ENCODE measurements at regions not wholly inside any gene's neighbourhood (a gene's known extent, or its start where the extent isn't known, plus 50 kb on each side); places are given as distances from the start of the nearest gene placed in this dataset.
A peak's percentile ranks its signal among the peaks of the same experiment; 100 is the strongest.

DNA sequence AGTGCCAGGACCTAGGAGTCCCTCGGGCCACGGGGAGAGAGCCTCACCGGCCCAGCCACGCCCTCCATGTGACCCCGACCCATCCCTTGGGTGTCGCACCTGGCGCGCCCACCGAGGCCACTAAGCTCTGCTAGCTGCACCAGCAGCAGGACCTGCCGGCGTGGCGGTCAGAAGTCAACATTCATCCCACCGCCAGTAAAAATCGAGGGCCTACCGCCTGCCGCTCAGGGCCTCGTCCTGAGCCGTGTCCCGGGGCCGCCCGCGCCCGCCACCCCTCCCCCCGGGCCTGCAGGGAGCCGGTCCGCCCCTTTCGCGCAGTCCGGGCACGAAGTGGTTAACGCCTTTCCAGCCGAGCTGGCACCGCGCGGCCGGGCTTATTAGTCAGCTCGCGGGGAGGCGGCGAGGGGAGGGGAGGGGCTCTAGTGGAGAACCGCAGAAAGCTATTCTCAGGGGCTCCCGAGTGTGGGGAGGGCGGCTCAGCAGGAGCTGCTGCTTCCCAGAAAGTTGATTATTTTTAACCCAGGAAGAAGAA is 124.4 kb downstream of the C9orf50 start:
- H3K27ac Mint-ChIP-seq: peak overlapping the region; percentile 83 to 90
- peak overlapping the region; percentile 91 for H3K4me3 Mint-ChIP-seq
- DNase-seq (ENCODE audit: low spot score): peak; percentile 90
- no peaks in the 10 kb centered on the region for H3K36me3 Mint-ChIP-seq
- peak; percentile 82 to 86 for ATAC-seq
- peaks cover 6 to 14% of the 10 kb centered on the region in 2 donors for H3K4me1 Mint-ChIP-seq (ENCODE audit: low read depth in 2 of 2)
- H3K27me3 Mint-ChIP-seq: no peaks in the 10 kb centered on the region
- H3K9me3 Mint-ChIP-seq: no peaks in the 10 kb centered on the region

DNA sequence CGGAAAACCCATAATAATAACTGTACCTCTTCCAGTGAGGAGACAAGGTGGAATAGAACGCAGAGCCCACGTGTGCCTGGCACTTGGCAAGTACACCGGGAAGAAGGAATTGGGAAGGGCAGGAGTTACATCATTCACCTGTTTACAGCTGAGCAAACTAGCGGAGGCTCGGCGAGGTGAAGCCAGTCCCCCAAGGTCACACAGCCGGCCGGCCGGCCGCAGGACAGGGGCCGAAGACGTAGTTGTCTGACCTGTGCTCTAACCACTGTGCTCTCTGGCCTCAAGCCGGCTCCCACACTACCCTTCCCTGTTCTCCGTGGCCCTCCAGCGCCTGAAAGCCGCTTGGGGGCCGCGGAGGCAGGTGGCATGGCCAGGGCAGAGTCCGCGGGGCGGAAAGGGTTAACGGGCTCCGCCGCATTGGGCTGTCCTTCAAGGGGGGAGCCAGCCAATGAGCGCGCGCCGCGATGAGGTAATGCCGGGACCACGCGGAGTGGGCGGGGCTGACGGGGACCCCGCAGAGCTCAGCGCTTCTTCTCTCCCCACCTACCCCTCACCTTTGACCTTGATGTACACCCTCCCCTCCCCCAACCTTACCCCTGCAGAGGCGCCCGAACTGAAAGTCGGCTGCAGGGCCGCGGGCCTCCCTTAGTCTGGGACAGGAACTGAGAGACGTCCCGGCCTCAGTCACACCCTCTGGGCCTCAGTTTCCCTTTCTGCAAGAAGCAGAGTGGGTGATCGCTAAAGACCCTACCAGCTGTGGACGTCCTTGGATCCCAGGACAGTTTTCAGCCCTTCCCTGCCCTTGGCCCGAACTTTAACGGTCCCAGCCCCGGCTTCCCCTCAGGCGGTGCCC is 125.1 kb downstream of the C9orf50 start:
- H3K4me3 Mint-ChIP-seq: peak overlapping the region; percentile 91
- peak; percentile 90 to 92 for ATAC-seq
- peaks cover 12 to 14% of the 10 kb centered on the region in 2 donors for H3K4me1 Mint-ChIP-seq (ENCODE audit: low read depth in 2 of 2)
- no peaks in the 10 kb centered on the region for H3K27me3 Mint-ChIP-seq
- peak overlapping the region; percentile 83 to 90 for H3K27ac Mint-ChIP-seq
- no peaks in the 10 kb centered on the region for H3K36me3 Mint-ChIP-seq
- DNase-seq (ENCODE audit: low spot score): peak; percentile 89
- no peaks in the 10 kb centered on the region for H3K9me3 Mint-ChIP-seq

DNA sequence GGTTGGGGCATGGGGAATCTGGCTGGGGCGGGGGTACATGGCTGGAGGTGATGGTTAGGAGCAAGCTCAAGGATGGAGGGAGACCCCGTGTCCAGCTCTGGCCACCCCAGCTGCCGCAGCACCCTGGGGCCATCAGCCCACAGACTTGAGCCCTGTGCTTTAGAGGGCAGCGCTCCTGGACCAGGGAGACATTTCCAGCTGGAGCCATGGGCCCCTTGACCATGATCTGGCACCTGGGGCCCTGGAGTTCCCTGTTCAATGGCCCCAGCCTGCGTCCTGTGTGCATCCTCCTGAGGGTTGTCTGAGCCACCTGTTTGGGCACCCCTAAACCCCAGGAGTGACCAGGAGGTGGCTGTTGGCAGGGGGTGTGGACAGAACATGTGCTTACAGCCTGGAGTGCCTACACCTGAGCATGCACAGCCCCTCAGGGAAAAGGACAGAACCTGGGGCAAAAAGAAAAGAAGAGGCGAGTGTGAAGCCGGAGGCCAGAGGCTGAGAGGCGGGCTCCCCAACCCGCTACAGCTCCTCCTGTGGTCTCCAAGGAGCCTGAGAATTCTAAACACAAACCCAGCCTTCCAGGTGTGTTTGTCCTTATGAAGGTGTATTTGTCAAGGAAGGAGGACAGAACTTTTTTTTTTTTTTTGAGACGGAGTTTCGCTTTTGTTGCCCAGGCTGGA is 126.7 kb downstream of the C9orf50 start:
- Mint-ChIP-seq H3K4me1 (ENCODE audit: low read depth in 2 of 2) (peaks cover 21 to 22% of the 10 kb centered on the region in 2 donors), H3K36me3 (no peaks in the 10 kb centered on the region), H3K9me3 (no peaks in the 10 kb centered on the region), H3K27me3 (no peaks in the 10 kb centered on the region), H3K4me3 (no peak overlapping the region), H3K27ac (no peak overlapping the region)
- no peak for DNase-seq (ENCODE audit: low spot score)
- ATAC-seq: no peak

DNA sequence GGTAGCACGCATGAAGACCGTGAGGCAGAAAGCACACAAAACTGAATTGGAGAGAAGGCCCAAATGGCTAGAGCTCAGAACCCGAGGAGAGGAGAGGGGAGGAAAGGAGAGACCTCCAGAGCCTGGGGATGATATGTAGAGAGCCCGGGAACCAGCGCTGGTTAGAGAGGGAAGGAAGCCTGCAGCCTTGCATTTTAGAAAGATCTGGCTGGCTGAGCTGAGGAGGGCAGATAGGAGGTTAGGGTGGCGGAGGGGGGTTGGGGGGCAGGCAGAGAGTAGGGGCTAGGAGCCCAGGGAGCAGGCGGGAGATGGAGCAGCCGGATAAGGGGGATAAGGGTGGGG is 127.2 kb downstream of the C9orf50 start:
- Mint-ChIP-seq H3K27ac (peak overlapping the region in 1 of 2 donors; percentile 26), H3K4me1 (ENCODE audit: low read depth in 2 of 2) (peaks cover 26 to 27% of the 10 kb centered on the region in 2 donors), H3K9me3 (no peaks in the 10 kb centered on the region), H3K27me3 (no peaks in the 10 kb centered on the region), H3K4me3 (no peak overlapping the region), H3K36me3 (no peaks in the 10 kb centered on the region)
- DNase-seq (ENCODE audit: low spot score): no peak
- ATAC-seq: no peak

DNA sequence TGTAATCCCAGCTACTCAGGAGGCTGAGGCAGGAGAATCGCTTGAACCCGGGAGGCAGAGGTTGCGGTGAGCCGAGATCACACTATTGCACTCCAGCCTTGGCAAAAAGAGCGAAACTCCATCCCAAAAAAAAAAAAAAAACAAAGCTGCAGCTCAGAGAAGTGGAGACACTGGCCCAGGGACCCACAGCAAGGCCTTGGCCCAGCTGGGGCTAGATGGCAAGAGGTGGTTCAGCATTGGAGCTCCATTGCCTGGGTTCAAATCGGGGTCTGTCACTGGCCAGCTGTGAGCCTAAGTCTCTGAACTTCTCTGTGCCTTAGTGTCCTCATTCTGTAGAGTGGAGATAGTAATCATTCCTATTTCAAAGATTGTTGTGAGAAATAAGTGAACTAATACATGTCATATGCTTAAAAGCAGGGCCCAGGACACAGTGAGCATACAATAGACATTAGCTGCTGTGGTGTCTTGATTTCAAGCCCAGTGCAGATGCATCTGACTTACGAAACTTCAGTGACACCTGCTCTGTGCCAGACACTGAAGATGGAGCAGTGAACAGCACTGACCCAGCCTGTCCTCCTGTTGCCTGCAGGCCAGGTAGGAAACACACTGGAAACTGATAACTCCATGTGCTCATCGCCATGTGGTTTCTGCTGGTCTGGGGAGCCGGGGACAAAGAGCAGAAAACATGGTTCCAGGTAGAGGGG is 127.7 kb downstream of the C9orf50 start:
- Mint-ChIP-seq H3K36me3 (no peaks in the 10 kb centered on the region), H3K27me3 (no peaks in the 10 kb centered on the region), H3K4me3 (no peak overlapping the region), H3K4me1 (ENCODE audit: low read depth in 2 of 2) (peaks cover 26 to 27% of the 10 kb centered on the region in 2 donors), H3K9me3 (no peaks in the 10 kb centered on the region), H3K27ac (peak overlapping the region in 1 of 2 donors; percentile 26)
- ATAC-seq (no peak), DNase-seq (ENCODE audit: low spot score) (no peak)

DNA sequence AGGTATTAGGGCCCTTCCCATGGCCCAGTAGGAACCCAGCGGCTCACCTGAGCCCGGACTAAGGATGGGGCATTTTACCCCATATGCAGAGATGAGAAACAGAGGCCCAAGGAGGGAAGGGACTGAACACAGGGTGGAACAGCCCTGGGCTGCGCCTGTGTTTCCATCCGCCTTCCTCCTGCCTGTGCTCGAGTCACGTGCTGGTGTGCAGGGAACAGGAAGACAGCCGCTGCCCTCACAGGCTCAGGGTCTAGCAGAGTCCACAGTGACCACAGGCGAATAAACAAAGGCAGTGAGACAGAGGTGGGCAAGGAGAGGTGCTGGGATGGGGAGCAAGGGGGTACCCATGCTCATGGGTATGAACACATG is 129.4 kb downstream of the C9orf50 start:
- Mint-ChIP-seq H3K4me3 (no peak overlapping the region), H3K36me3 (no peaks in the 10 kb centered on the region), H3K27ac (peak overlapping the region in 1 of 2 donors; percentile 63), H3K9me3 (no peaks in the 10 kb centered on the region), H3K4me1 (ENCODE audit: low read depth in 2 of 2) (peaks cover 25 to 33% of the 10 kb centered on the region in 2 donors), H3K27me3 (no peaks in the 10 kb centered on the region)
- ATAC-seq: no peak
- DNase-seq (ENCODE audit: low spot score): no peak

DNA sequence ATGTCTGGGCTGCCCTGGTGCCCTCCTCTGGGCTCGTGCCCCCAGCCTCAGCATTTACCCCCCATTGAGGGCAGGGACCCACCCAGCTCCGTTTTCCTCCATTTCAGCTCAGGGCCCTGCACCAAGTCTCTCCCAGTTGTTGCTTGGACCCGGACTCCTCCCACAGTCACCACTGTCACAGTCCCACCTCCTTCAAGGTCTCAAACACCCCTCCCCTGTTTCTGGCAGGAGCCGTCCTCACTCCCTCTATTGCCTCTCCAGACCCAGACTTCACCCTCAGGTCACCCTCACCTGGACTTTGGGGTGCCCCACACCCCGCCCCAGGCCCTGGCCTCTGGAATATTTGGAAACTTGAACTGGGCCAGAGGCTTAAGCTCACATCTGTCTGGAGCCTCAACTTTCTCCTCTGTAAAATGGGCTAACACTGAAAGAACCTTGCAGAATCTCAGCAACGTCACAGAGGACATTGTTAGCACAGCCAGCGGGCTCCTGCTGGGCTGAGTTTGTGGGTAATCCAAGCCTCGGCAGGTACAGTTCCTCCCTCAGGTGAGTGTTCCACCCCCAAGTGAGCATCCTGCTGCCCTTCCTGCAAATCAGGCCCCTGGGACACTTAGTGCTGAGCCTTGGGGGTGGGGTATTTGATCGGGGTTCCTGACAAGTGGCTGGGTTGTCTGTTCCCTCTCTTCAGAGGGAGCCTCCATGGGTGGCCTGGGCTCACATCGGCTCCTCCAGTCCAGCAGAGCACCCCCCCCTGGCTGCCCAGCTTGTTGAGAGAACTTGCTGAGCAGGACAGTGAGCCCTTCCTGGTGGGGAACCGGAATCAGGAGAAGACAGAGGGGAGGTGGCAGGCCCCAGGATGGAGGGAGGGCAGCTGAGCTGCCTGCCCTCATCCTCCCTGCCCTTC is 130.1 kb downstream of the C9orf50 start:
- H3K36me3 Mint-ChIP-seq: no peaks in the 10 kb centered on the region
- peak overlapping the region; percentile 78 for H3K4me3 Mint-ChIP-seq
- H3K9me3 Mint-ChIP-seq: no peaks in the 10 kb centered on the region
- no peaks in the 10 kb centered on the region for H3K27me3 Mint-ChIP-seq
- peaks cover 25 to 33% of the 10 kb centered on the region in 2 donors for H3K4me1 Mint-ChIP-seq (ENCODE audit: low read depth in 2 of 2)
- H3K27ac Mint-ChIP-seq: peak overlapping the region; percentile 63 to 96
- DNase-seq (ENCODE audit: low spot score) (no peak), ATAC-seq (no peak)

DNA sequence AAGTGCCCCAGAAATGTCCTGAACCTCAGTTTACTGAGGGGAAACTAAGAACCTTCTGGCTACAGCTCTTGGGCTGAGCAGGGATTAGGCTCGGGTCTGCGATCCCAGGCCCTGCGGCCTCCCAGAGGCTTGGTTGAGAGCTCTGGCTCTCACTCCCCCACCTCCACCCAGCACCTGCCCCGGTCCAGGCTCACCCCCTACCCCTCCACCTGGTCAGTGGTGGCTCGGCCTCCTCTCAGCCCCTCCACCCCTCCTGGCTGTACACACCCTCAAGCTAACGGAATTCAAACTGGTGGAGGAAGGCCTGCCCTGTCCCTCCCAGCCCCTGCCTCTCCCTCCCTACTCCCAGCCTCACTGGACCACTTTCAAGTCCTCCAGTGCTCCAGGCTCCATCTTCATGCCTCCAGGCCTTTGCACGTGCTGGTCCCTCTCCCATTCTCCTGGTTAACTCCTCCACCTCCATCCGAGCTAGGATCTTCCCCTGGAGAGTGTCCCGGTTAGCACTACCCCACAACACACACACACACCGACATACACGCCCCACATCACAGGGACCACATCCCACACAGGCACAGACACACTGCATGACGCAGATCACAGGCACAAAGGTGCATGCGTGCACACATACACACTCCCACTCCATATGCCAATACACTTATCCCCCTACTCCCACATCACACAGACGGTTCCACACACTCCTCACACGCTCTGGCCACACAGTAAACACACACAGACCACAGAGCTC is 130.9 kb downstream of the C9orf50 start:
- no peaks in the 10 kb centered on the region for H3K9me3 Mint-ChIP-seq
- DNase-seq (ENCODE audit: low spot score): no peak
- H3K36me3 Mint-ChIP-seq: no peaks in the 10 kb centered on the region
- H3K4me1 Mint-ChIP-seq (ENCODE audit: low read depth in 2 of 2): peaks cover 25 to 33% of the 10 kb centered on the region in 2 donors
- H3K27ac Mint-ChIP-seq: peak overlapping the region; percentile 63 to 96
- ATAC-seq: no peak
- peak overlapping the region; percentile 78 for H3K4me3 Mint-ChIP-seq
- H3K27me3 Mint-ChIP-seq: no peaks in the 10 kb centered on the region

DNA sequence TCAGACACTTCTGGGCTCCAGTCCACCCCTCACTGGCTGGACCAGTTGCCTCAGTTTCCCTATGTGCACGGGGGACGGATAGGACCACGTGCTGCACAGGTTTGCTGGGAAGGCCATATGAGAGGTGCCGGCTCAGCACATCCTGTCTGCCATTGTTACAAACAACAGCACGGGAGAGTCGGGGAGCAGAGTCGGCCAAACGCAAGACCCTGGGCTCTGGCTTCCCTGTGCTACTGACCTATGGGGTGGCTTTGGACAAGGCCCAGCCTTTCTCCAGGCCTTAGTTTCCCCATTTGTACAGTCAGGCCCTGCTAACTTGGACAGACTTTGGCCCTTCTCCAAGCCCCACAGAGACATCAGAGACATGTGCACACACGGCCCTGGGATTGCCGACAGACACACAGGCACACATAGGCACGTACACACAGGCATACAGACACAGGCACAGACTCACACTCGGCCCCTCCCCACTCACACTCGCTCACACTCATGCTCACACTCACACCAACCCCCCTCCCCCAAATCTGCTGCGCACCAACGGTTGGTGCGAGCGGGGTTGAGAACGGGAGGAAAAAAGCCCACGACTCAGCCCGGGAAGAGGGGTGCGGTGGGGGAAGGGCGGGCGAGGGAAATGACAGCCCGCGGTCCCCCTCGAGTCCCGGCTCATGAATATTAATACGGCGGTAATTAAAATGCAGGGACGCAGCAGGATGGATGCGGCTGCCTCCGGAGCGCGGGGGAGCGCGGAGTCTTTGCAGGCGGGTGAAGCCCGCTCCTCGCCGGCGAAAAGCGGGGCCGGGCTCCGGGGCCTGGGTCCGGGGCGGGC is 133.0 kb downstream of the C9orf50 start:
- peaks cover 24 to 33% of the 10 kb centered on the region in 2 donors for H3K4me1 Mint-ChIP-seq (ENCODE audit: low read depth in 2 of 2)
- ATAC-seq: peak in 1 of 2 donors; percentile 1
- H3K9me3 Mint-ChIP-seq: no peaks in the 10 kb centered on the region
- DNase-seq (ENCODE audit: low spot score): no peak
- peak overlapping the region; percentile 90 to 96 for H3K27ac Mint-ChIP-seq
- peaks cover 0 to 3% of the 10 kb centered on the region in 2 donors for H3K27me3 Mint-ChIP-seq
- no peaks in the 10 kb centered on the region for H3K36me3 Mint-ChIP-seq
- H3K4me3 Mint-ChIP-seq: peak overlapping the region; percentile 82

DNA sequence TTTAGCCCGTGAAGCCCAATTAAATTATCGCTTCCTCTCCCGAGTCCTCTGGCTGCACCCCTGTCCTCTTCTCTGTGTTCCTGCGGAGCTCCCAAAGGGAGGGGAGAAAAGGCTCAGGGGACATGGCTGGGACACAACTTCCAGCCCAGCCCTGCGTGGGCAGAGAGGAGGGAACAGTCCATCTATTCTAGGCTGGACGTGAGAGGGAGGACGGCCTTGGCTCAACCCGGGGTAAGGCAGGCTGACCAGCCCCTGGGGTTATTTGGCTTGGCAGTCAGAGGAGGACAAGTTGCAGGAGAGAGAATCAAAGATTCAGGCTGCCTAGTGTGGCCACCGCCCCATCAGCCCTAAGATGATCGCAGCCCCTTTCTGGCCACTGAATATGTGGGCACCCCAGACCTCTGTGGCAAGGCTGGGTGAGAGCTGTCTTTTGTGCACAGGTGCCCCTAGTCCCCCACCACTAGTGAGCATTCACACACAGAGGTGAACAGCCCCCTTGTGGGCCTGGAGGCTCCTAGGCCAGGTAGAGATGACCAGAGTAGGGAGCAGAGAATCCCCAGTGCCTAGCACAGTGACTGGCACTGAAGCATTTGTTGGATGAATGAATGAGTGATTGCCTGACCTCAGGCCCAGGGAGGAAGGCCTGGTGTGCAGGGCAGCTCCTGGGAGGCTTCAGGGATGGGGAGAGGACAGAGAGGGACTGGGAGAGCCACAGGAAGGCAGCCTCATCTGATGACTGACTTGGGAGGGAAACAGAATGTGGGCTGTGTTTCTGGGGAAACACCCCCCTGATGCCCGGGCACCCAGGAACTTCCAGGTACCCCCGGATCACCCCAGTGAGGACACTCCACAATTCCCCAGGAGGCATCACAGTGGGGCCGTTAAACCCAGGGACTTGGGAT is 133.9 kb downstream of the C9orf50 start:
- DNase-seq (ENCODE audit: low spot score) (no peak), ATAC-seq (no peak)
- H3K27me3 Mint-ChIP-seq: peaks cover 0 to 3% of the 10 kb centered on the region in 2 donors
- H3K4me3 Mint-ChIP-seq: peak overlapping the region; percentile 70
- H3K27ac Mint-ChIP-seq: peak overlapping the region; percentile 90 to 96
- H3K9me3 Mint-ChIP-seq: no peaks in the 10 kb centered on the region
- H3K36me3 Mint-ChIP-seq: no peaks in the 10 kb centered on the region
- H3K4me1 Mint-ChIP-seq (ENCODE audit: low read depth in 2 of 2): peaks cover 24 to 33% of the 10 kb centered on the region in 2 donors

DNA sequence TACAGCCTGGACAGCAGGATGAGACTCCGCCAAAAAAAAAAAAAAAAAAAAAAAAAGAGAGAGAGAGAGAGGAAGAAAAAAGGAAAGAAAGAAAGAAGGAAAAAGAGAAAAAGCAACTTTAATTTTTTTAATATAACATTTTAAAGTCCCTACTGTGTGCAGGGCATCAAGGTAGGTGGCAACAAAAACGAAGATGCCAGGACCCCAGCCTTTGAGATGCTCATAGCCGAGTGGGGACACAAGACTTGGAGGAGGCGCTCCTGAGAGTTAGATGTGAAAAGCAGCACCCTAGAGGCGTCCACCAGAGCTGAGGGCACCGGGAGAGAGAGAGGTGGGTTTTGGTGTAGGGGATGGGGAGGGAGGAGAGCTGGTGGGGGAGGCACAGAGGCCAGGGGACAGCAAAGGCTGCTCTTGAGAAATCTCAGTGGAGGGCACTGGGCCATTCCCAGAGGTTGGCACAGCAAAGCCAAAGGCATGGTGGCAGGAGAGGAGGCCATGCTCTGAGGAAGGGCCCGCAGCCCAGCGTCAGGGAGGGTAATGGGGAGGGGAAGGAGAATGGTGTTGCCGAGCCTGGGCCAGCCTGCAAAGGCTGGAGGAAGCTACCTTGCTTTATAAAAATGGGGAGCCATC is 135.6 kb downstream of the C9orf50 start:
- peak overlapping the region in 1 of 2 donors; percentile 56 for H3K27ac Mint-ChIP-seq
- ATAC-seq (no peak), DNase-seq (ENCODE audit: low spot score) (no peak)
- no peaks in the 10 kb centered on the region for H3K36me3 Mint-ChIP-seq
- H3K4me1 Mint-ChIP-seq (ENCODE audit: low read depth in 2 of 2): peaks cover 18 to 21% of the 10 kb centered on the region in 2 donors
- H3K4me3 Mint-ChIP-seq: no peak overlapping the region
- H3K27me3 Mint-ChIP-seq: peaks cover 0 to 3% of the 10 kb centered on the region in 2 donors
- no peaks in the 10 kb centered on the region for H3K9me3 Mint-ChIP-seq

All from natural killer cell treated with Interleukin-12 subunit alpha and Interleukin-12 subunit beta and Interleukin-15 and Interleukin-18, amount 100 ng/mL, for 72 hours (primary cell).